ENCODE measurements at regions not wholly inside any gene's neighbourhood (a gene's known extent, or its start where the extent isn't known, plus 50 kb on each side); places are given as distances from the start of the nearest gene placed in this dataset.

GRCh38 chr5:68033961-68034571 lies 181.5 kb upstream of the PIK3R1 start:
- no peak for TF ChIP-seq CTCF (IDR thresholded peaks at IDR 0.05)
- Histone ChIP-seq H3K27me3 (ENCODE audit: control insufficient read depth in 1 of 2, insufficient read depth in 2 of 2, low read length in 2 of 2) (peaks cover 0 to 2% of the 10 kb centered on the region in 2 experiments), H3K9me3 (ENCODE audit: control insufficient read depth in 1 of 2, insufficient read depth in 1 of 2, low read length in 2 of 2) (no peaks in the 10 kb centered on the region), H3K4me1 (ENCODE audit: insufficient read depth, low read length) (no peaks in the 10 kb centered on the region), H3K36me3 (ENCODE audit: insufficient read depth, low read length) (no peaks in the 10 kb centered on the region), H3K4me3 (ENCODE audit: low read length) (no peak overlapping the region), H3K27ac (ENCODE audit: low read depth in 1 of 2, low read length in 2 of 2) (no peak overlapping the region)
- H3K27ac Mint-ChIP-seq, result no peak overlapping the region
- CTCF ChIA-PET, result no interaction called here
- DNase-seq, result no peak
- POLR2A ChIA-PET, result no interaction called here
- no peaks in the 10 kb centered on the region for H3K9me3 Mint-ChIP-seq
- H3K4me1 Mint-ChIP-seq (ENCODE audit: low read depth), result no peaks in the 10 kb centered on the region
- ATAC-seq (ENCODE audit: poor library complexity), result no peak
- no peaks in the 10 kb centered on the region for H3K36me3 Mint-ChIP-seq (ENCODE audit: low read depth)
- no peaks in the 10 kb centered on the region for H3K27me3 Mint-ChIP-seq
- intact Hi-C loops (cut with DNase I, micrococcal nuclease), result no loop called here
- H3K4me3 Mint-ChIP-seq, result no peak overlapping the region

- H3K36me3 Mint-ChIP-seq (ENCODE audit: low read depth), result no peaks in the 10 kb centered on the region
- TF ChIP-seq CTCF (IDR thresholded peaks at IDR 0.05), result no peak
- no peaks in the 10 kb centered on the region for H3K4me1 Mint-ChIP-seq (ENCODE audit: low read depth)
- intact Hi-C loops (cut with DNase I, micrococcal nuclease), result no loop called here
- POLR2A ChIA-PET, result no interaction called here
- Histone ChIP-seq H3K4me3 (ENCODE audit: low read length) (no peak overlapping the region), H3K4me1 (ENCODE audit: insufficient read depth, low read length) (no peaks in the 10 kb centered on the region), H3K9me3 (ENCODE audit: control insufficient read depth in 1 of 2, insufficient read depth in 1 of 2, low read length in 2 of 2) (no peaks in the 10 kb centered on the region), H3K27me3 (ENCODE audit: control insufficient read depth in 1 of 2, insufficient read depth in 2 of 2, low read length in 2 of 2) (peaks cover 0 to 2% of the 10 kb centered on the region in 2 experiments), H3K27ac (ENCODE audit: low read depth in 1 of 2, low read length in 2 of 2) (no peak overlapping the region), H3K36me3 (ENCODE audit: insufficient read depth, low read length) (no peaks in the 10 kb centered on the region)
- DNase-seq (no peak), ATAC-seq (ENCODE audit: poor library complexity) (no peak)
- H3K4me3 Mint-ChIP-seq, result no peak overlapping the region
- no peaks in the 10 kb centered on the region for H3K9me3 Mint-ChIP-seq
- H3K27ac Mint-ChIP-seq, result no peak overlapping the region
- no peaks in the 10 kb centered on the region for H3K27me3 Mint-ChIP-seq
- CTCF ChIA-PET, result no interaction called here
These were observed 182.5 kb upstream of the PIK3R1 start for GRCh38 chr5:68033029-68033428.

GRCh38 chr5:68032216-68032762 lies 183.3 kb upstream of the PIK3R1 start:
- ChIA-PET CTCF (no interaction called here), POLR2A (no interaction called here)
- H3K27ac ChIP-seq (ENCODE audit: low read depth in 1 of 2, low read length in 2 of 2), result no peak overlapping the region
- no peak for TF ChIP-seq CTCF (IDR thresholded peaks at IDR 0.05)
- no peaks in the 10 kb centered on the region for H3K4me1 Mint-ChIP-seq (ENCODE audit: low read depth)
- no peaks in the 10 kb centered on the region for H3K36me3 Mint-ChIP-seq (ENCODE audit: low read depth)
- DNase-seq (no peak), ATAC-seq (ENCODE audit: poor library complexity) (no peak)
- no peak overlapping the region for H3K4me3 ChIP-seq (ENCODE audit: low read length)
- H3K4me3 Mint-ChIP-seq, result no peak overlapping the region
- intact Hi-C loops (cut with DNase I, micrococcal nuclease), result no loop called here
- no peaks in the 10 kb centered on the region for H3K27me3 Mint-ChIP-seq
- H3K9me3 ChIP-seq (ENCODE audit: control insufficient read depth in 1 of 2, insufficient read depth in 1 of 2, low read length in 2 of 2), result no peaks in the 10 kb centered on the region
- no peaks in the 10 kb centered on the region for H3K4me1 ChIP-seq (ENCODE audit: insufficient read depth, low read length)
- H3K27me3 ChIP-seq (ENCODE audit: control insufficient read depth in 1 of 2, insufficient read depth in 2 of 2, low read length in 2 of 2), result peaks cover 0 to 2% of the 10 kb centered on the region in 2 experiments
- no peaks in the 10 kb centered on the region for H3K36me3 ChIP-seq (ENCODE audit: insufficient read depth, low read length)
- H3K9me3 Mint-ChIP-seq, result no peaks in the 10 kb centered on the region
- H3K27ac Mint-ChIP-seq, result no peak overlapping the region

All from CD4-positive, alpha-beta T cell (primary cell).